ENCODE measurements at regions not wholly inside any gene's neighbourhood (a gene's known extent, or its start where the extent isn't known, plus 50 kb on each side); places are given as distances from the start of the nearest gene placed in this dataset.

GRCh38 chr1:186738926-186739325, 58.7 kb upstream of the PTGS2 start:
- FAIRE-seq (no peak), ATAC-seq (no peak), DNase-seq (ENCODE audit: low spot score) (no peak)
- in situ Hi-C loops (cut with HindIII; ENCODE audit: extremely low pct_ligation_motif_present, low pct_unique_long_range_greater_than_20kb) = no loop called here
- no TSS peak for BruUV-seq (replicated peaks)
- H3K9me3 ChIP-seq (ENCODE audit: low read length) = no peaks in the 10 kb centered on the region
- H3K4me1 ChIP-seq (ENCODE audit: insufficient read depth, low read length) = no peaks in the 10 kb centered on the region
- ChIA-PET POLR2A (no interaction called here), CTCF (ENCODE audit: low intra/inter-chr PET ratio, low total read pairs) (no interaction called here)
- H4K20me1 ChIP-seq (ENCODE audit: insufficient read depth, low read length) = no peaks in the 10 kb centered on the region
- no peak overlapping the region for H3K4me2 ChIP-seq (ENCODE audit: low read depth, low read length)
- H3K4me3 ChIP-seq (replicated peaks in 1 of 3; ENCODE audit: insufficient read depth in 1 of 3, low read depth in 2 of 3, low read length in 3 of 3) = no peak overlapping the region
- 0% methylated on average over 1 of the region's 1 CpG for WGBS (ENCODE audit: low lambda C conversion rate)
- no peaks in the 10 kb centered on the region for H3K27me3 ChIP-seq (ENCODE audit: control insufficient read depth in 1 of 2, insufficient read depth in 2 of 2, low read length in 2 of 2)
- no peaks in the 10 kb centered on the region for H3K36me3 ChIP-seq (replicated peaks in 1 of 2; ENCODE audit: control insufficient read depth in 1 of 2, insufficient read depth in 2 of 2, low read length in 2 of 2)
- no peak overlapping the region for H2AFZ ChIP-seq (ENCODE audit: low read length)
- intact Hi-C loops (cut with micrococcal nuclease; ENCODE audit: unreplicated experiment) = no loop called here
- H3K27ac ChIP-seq (ENCODE audit: extremely low read length, insufficient read depth, low read length) = no peak overlapping the region
- no peak overlapping the region for H3K9ac ChIP-seq (ENCODE audit: insufficient read depth, low read depth, low read length)
- H3K79me2 ChIP-seq (ENCODE audit: insufficient read depth, low read length) = no peaks in the 10 kb centered on the region
- no peak for TF ChIP-seq ZNF333 (CRISPR knock-in tag; IDR thresholded peaks at IDR 0.05; ENCODE audit: borderline replicate concordance)
- TF ChIP-seq ZNF644 (CRISPR knock-in tag; IDR thresholded peaks at IDR 0.05; ENCODE audit: low read depth) = no peak
- TF ChIP-seq NR2F1 (CRISPR knock-in tag; IDR thresholded peaks at IDR 0.05) = no peak
- TF ChIP-seq CBX2 (IDR thresholded peaks at IDR 0.05; ENCODE audit: low read depth, low read length) = no peak
- TF ChIP-seq CBX2 (CRISPR knock-in tag; IDR thresholded peaks at IDR 0.05; ENCODE audit: low read depth) = no peak
- no peak for TF ChIP-seq TSC22D2 (CRISPR knock-in tag; IDR thresholded peaks at IDR 0.05; ENCODE audit: borderline replicate concordance)
- TF ChIP-seq ZNF775 (CRISPR knock-in tag; IDR thresholded peaks at IDR 0.05; ENCODE audit: borderline replicate concordance) = no peak
- no peak for TF ChIP-seq SNAPC2 (CRISPR knock-in tag; IDR thresholded peaks at IDR 0.05)
- TF ChIP-seq REPIN1 (CRISPR knock-in tag; IDR thresholded peaks at IDR 0.05; ENCODE audit: borderline replicate concordance, low read depth) = no peak
- no peak for TF ChIP-seq POLR2A (IDR thresholded peaks at IDR 0.05; ENCODE audit: insufficient read depth in 1 of 2, low read depth in 2 of 2, low read length in 2 of 2)
- no peak for TF ChIP-seq BCLAF1 (IDR thresholded peaks at IDR 0.05)
- no peak for TF ChIP-seq AGO2 (optimal IDR thresholded peaks at IDR 0.05; ENCODE audit: low read depth, low read length)
- no peak for TF ChIP-seq SIX1 (CRISPR knock-in tag; IDR thresholded peaks at IDR 0.05; ENCODE audit: borderline replicate concordance)
- TF ChIP-seq RELA (CRISPR knock-in tag; IDR thresholded peaks at IDR 0.05) = no peak
